GM10266 (cell line): ENCODE measurements at regions not wholly inside any gene's neighbourhood (a gene's known extent, or its start where the extent isn't known, plus 50 kb on each side); places are given as distances from the start of the nearest gene placed in this dataset.
A peak's percentile ranks its signal among the peaks of the same experiment; 100 is the strongest.

ENCODE experiments used
- DNase-seq: peaks from one replicate; pipeline ENCODE4 v3.0.0; 2012; ENCODE audit errors: extremely low spot score
- CTCF ChIP-seq: IDR thresholded peaks from 2 replicates; pipeline ENCODE4 v1.5.1; 2012; ENCODE audit warnings: mild to moderate bottlenecking, low read depth; ENCODE audit not compliant: control insufficient read depth, insufficient read depth; ENCODE audit errors: missing control alignments

- no peak for DNase-seq
- no peak for TF ChIP-seq CTCF
Observed at GRCh38 chr4:43680421-43680820, 768.2 kb downstream of the KCTD8 start.

GRCh38 chr4:43682551-43682950 lies 766.1 kb downstream of the KCTD8 start:
- no peak for DNase-seq
- no peak for TF ChIP-seq CTCF

GRCh38 chr4:43690116-43690515 lies 758.5 kb downstream of the KCTD8 start:
- no peak for TF ChIP-seq CTCF

GRCh38 chr4:43693876-43694275 lies 754.7 kb downstream of the KCTD8 start:
- no peak for DNase-seq
- no peak for TF ChIP-seq CTCF

More at GRCh38 chr4:43690116-43690515, 758.5 kb downstream of the KCTD8 start:
- no peak for DNase-seq

- no peak for DNase-seq
Observed at GRCh38 chr4:43709443-43709842, 739.2 kb downstream of the KCTD8 start.

GRCh38 chr4:43716721-43717395 lies 731.8 kb downstream of the KCTD8 start:
- no peak for TF ChIP-seq CTCF
- DNase-seq, result no peak

More at GRCh38 chr4:43709443-43709842, 739.2 kb downstream of the KCTD8 start:
- TF ChIP-seq CTCF, result peak; percentile 22

- TF ChIP-seq CTCF, result no peak
- DNase-seq, result no peak
Observed at GRCh38 chr4:43718369-43718768, 730.2 kb downstream of the KCTD8 start.
